SK-N-SH treated with all-trans-retinoic acid at 6 μM for 48 hours (cell line): ENCODE measurements at regions not wholly inside any gene's neighbourhood (a gene's known extent, or its start where the extent isn't known, plus 50 kb on each side); places are given as distances from the start of the nearest gene placed in this dataset.

Experiments
- ATAC-seq: fragments of 200-7000 bp; cut with Tn5 transposase; 3 replicates; pipeline ENCODE4 v1.9.1; 2020; ENCODE audit warnings: mild to moderate bottlenecking, moderate library complexity
- ARNTL ChIP-seq: fragments of 450-650 bp; formaldehyde crosslinking; IDR thresholded peaks from 2 replicates; pipeline ENCODE4 v1.5.0; 2020; ENCODE audit warnings: low read depth, mild to moderate bottlenecking, moderate library complexity, borderline replicate concordance
- BACH2 ChIP-seq: fragments of 250-450 bp; sonication (Bioruptor Pico); IDR thresholded peaks from 2 replicates; pipeline ENCODE4 v1.9.0; 2021; ENCODE audit warnings: mild to moderate bottlenecking, borderline replicate concordance
- CSDC2 ChIP-seq: fragments of 250-450 bp; sonication (Bioruptor Pico); IDR thresholded peaks from 2 replicates; pipeline ENCODE4 v1.5.0; 2020; ENCODE audit warnings: mild to moderate bottlenecking, moderate library complexity
- ESRRG ChIP-seq: fragments of 250-450 bp; sonication (Bioruptor Pico); IDR thresholded peaks from 2 replicates; pipeline ENCODE4 v1.6.1; 2021; ENCODE audit warnings: mild to moderate bottlenecking
- GLIS3 ChIP-seq: fragments of 250-450 bp; sonication (Bioruptor Pico); IDR thresholded peaks from 2 replicates; pipeline ENCODE4 v1.5.0; 2020; ENCODE audit warnings: mild to moderate bottlenecking, moderate library complexity
- ISL1 ChIP-seq: fragments of 250-450 bp; sonication (Bioruptor Pico); IDR thresholded peaks from 2 replicates; pipeline ENCODE4 v2.1.2; 2022; ENCODE audit warnings: mild to moderate bottlenecking, moderate library complexity
- OSR1 ChIP-seq: fragments of 250-450 bp; sonication (Bioruptor Pico); IDR thresholded peaks from 2 replicates; pipeline ENCODE4 v1.8.0; 2022; ENCODE audit warnings: moderate library complexity, mild to moderate bottlenecking, inconsistent platforms
- PPARA ChIP-seq: fragments of 250-450 bp; sonication (Bioruptor Pico); IDR thresholded peaks from 2 replicates; pipeline ENCODE4 v1.5.0; 2020; ENCODE audit warnings: mild to moderate bottlenecking, borderline replicate concordance
- RARB ChIP-seq: fragments of 250-450 bp; sonication (Bioruptor Pico); IDR thresholded peaks from 2 replicates; pipeline ENCODE4 v1.8.0; 2021; ENCODE audit warnings: mild to moderate bottlenecking, moderate library complexity
- SNAI2 ChIP-seq: fragments of 250-450 bp; sonication (Bioruptor Pico); IDR thresholded peaks from 2 replicates; pipeline ENCODE4 v1.5.0; 2020; ENCODE audit warnings: mild to moderate bottlenecking, moderate library complexity
- TCF4 ChIP-seq: fragments of 250-450 bp; sonication (Bioruptor Pico); IDR thresholded peaks from 2 replicates; pipeline ENCODE4 v1.8.0; 2021; ENCODE audit warnings: mild to moderate bottlenecking, moderate library complexity, borderline replicate concordance
- TOX ChIP-seq: fragments of 250-450 bp; sonication (Bioruptor Pico); IDR thresholded peaks from 2 replicates; pipeline ENCODE4 v1.8.0; 2021; ENCODE audit warnings: mild to moderate bottlenecking, moderate library complexity, borderline replicate concordance
- ZC3H10 ChIP-seq: fragments of 250-450 bp; sonication (Bioruptor Pico); IDR thresholded peaks from 2 replicates; pipeline ENCODE4 v1.5.1; 2021; ENCODE audit warnings: mild to moderate bottlenecking, moderate library complexity
- ZFP3 ChIP-seq: fragments of 250-450 bp; sonication (Bioruptor Pico); IDR thresholded peaks from 2 replicates; pipeline ENCODE4 v1.5.0; 2020; ENCODE audit warnings: mild to moderate bottlenecking, moderate library complexity
- ZFP30 ChIP-seq: fragments of 450-650 bp; formaldehyde crosslinking; IDR thresholded peaks from 2 replicates; pipeline ENCODE4 v1.5.0; 2022; ENCODE audit warnings: mild to moderate bottlenecking, moderate library complexity
- ZNF70 ChIP-seq: fragments of 450-650 bp; formaldehyde crosslinking; IDR thresholded peaks from 2 replicates; pipeline ENCODE4 v1.5.0; 2020; ENCODE audit warnings: mild to moderate bottlenecking, moderate library complexity
- ZNF8 ChIP-seq: fragments of 450-650 bp; formaldehyde crosslinking; IDR thresholded peaks from 2 replicates; pipeline ENCODE4 v1.5.0; 2020; ENCODE audit warnings: mild to moderate bottlenecking, moderate library complexity
- TF ChIP-seq, protein P1 (sequence below): fragments of 250-450 bp; sonication (Bioruptor Pico); IDR thresholded peaks from 2 replicates; pipeline ENCODE4 v1.8.0; 2021; ENCODE audit warnings: low read depth, mild to moderate bottlenecking, moderate library complexity, borderline replicate concordance
- TF ChIP-seq, protein P2 (sequence below): fragments of 250-450 bp; sonication (Bioruptor Pico); IDR thresholded peaks from 2 replicates; pipeline ENCODE4 v1.8.0; 2020; ENCODE audit warnings: mild to moderate bottlenecking, moderate library complexity, borderline replicate concordance
- TF ChIP-seq, protein P3 (sequence below): fragments of 250-450 bp; sonication (Bioruptor Pico); IDR thresholded peaks from 2 replicates; pipeline ENCODE4 v1.5.1; 2021; ENCODE audit warnings: mild to moderate bottlenecking, moderate library complexity
- TF ChIP-seq, protein P4 (sequence below): fragments of 250-450 bp; sonication (Bioruptor Pico); IDR thresholded peaks from 2 replicates; pipeline ENCODE4 v1.5.1; 2020; ENCODE audit warnings: low read depth, mild to moderate bottlenecking, moderate library complexity

DNA sequence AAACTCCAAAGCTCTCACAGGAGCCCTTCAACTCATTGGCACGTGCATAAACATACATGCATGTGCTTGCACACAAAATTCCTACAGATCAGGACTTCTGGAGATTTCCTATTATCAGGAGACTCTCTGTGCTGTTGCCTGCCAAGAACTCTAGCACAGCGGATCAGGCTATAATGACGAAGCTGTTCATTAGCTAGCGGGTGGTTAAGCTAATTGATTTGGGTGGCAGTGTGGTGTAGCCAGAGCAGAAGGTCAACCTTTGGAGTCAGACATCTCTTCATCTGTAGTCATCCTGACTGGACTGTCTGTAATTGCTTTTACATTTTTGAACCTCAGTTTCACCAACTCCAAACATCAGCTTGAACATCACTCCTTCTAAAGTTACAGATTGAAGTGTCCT, 69.0 kb downstream of the KIF2B start:
- ATAC-seq = no peak
- no peak for TF ChIP-seq PPARA (CRISPR knock-in tag)
- TF ChIP-seq, protein P1, sequence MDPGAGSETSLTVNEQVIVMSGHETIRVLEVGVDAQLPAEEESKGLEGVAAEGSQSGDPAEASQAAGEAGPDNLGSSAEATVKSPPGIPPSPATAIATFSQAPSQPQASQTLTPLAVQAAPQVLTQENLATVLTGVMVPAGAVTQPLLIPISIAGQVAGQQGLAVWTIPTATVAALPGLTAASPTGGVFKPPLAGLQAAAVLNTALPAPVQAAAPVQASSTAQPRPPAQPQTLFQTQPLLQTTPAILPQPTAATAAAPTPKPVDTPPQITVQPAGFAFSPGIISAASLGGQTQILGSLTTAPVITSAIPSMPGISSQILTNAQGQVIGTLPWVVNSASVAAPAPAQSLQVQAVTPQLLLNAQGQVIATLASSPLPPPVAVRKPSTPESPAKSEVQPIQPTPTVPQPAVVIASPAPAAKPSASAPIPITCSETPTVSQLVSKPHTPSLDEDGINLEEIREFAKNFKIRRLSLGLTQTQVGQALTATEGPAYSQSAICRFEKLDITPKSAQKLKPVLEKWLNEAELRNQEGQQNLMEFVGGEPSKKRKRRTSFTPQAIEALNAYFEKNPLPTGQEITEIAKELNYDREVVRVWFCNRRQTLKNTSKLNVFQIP (CRISPR knock-in tag) = no peak
- no peak for TF ChIP-seq RARB (CRISPR knock-in tag)
- TF ChIP-seq, protein P2, sequence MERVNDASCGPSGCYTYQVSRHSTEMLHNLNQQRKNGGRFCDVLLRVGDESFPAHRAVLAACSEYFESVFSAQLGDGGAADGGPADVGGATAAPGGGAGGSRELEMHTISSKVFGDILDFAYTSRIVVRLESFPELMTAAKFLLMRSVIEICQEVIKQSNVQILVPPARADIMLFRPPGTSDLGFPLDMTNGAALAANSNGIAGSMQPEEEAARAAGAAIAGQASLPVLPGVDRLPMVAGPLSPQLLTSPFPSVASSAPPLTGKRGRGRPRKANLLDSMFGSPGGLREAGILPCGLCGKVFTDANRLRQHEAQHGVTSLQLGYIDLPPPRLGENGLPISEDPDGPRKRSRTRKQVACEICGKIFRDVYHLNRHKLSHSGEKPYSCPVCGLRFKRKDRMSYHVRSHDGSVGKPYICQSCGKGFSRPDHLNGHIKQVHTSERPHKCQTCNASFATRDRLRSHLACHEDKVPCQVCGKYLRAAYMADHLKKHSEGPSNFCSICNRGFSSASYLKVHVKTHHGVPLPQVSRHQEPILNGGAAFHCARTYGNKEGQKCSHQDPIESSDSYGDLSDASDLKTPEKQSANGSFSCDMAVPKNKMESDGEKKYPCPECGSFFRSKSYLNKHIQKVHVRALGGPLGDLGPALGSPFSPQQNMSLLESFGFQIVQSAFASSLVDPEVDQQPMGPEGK (CRISPR knock-in tag) = no peak
- TF ChIP-seq ISL1 = no peak
- TF ChIP-seq ESRRG = no peak
- TF ChIP-seq, protein P3, sequence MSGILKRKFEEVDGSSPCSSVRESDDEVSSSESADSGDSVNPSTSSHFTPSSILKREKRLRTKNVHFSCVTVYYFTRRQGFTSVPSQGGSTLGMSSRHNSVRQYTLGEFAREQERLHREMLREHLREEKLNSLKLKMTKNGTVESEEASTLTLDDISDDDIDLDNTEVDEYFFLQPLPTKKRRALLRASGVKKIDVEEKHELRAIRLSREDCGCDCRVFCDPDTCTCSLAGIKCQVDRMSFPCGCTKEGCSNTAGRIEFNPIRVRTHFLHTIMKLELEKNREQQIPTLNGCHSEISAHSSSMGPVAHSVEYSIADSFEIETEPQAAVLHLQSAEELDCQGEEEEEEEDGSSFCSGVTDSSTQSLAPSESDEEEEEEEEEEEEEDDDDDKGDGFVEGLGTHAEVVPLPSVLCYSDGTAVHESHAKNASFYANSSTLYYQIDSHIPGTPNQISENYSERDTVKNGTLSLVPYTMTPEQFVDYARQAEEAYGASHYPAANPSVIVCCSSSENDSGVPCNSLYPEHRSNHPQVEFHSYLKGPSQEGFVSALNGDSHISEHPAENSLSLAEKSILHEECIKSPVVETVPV (CRISPR knock-in tag) = no peak
- TF ChIP-seq GLIS3 (CRISPR knock-in tag) = no peak
- TF ChIP-seq, all 23 proteins: peak for 0

DNA sequence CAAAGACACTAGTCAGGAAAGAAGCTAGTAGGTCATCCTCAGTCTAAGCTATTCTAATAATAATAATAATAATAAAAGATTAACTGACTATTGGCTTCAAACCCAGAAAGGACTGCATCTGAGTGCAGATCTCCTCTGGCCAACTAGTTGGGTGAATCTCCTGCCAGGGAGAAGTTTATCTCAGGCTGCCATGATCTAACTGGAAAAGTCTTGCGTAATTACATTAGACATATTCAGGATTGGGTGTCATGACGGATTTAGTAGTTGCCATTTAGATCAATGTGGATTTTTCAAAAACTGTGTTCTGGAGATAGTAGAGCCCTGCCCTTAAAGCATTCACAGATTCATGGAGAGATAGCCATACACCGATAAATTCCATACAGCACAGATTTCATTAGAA, 69.5 kb downstream of the KIF2B start:
- no peak for TF ChIP-seq BACH2 (CRISPR knock-in tag)
- no peak for TF ChIP-seq ESRRG
- TF ChIP-seq, protein P4, sequence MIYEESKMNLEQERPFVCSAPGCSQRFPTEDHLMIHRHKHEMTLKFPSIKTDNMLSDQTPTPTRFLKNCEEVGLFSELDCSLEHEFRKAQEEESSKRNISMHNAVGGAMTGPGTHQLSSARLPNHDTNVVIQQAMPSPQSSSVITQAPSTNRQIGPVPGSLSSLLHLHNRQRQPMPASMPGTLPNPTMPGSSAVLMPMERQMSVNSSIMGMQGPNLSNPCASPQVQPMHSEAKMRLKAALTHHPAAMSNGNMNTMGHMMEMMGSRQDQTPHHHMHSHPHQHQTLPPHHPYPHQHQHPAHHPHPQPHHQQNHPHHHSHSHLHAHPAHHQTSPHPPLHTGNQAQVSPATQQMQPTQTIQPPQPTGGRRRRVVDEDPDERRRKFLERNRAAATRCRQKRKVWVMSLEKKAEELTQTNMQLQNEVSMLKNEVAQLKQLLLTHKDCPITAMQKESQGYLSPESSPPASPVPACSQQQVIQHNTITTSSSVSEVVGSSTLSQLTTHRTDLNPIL = no peak
- TF ChIP-seq ZNF8 (CRISPR knock-in tag) = no peak
- TF ChIP-seq ARNTL = no peak
- no peak for TF ChIP-seq PPARA (CRISPR knock-in tag)
- TF ChIP-seq ZNF70 (CRISPR knock-in tag) = no peak
- TF ChIP-seq TOX = no peak
- no peak for TF ChIP-seq ZFP3 (CRISPR knock-in tag)
- TF ChIP-seq, protein P3 (CRISPR knock-in tag) = no peak
- no peak for TF ChIP-seq RARB (CRISPR knock-in tag)
- no peak for TF ChIP-seq ISL1
- TF ChIP-seq, protein P2 (CRISPR knock-in tag) = no peak
- no peak for TF ChIP-seq TCF4
- TF ChIP-seq, protein P1 (CRISPR knock-in tag) = no peak
- no peak for TF ChIP-seq ZC3H10 (CRISPR knock-in tag)
- TF ChIP-seq GLIS3 (CRISPR knock-in tag) = no peak
- no peak for TF ChIP-seq SNAI2 (CRISPR knock-in tag)
- no peak for ATAC-seq

DNA sequence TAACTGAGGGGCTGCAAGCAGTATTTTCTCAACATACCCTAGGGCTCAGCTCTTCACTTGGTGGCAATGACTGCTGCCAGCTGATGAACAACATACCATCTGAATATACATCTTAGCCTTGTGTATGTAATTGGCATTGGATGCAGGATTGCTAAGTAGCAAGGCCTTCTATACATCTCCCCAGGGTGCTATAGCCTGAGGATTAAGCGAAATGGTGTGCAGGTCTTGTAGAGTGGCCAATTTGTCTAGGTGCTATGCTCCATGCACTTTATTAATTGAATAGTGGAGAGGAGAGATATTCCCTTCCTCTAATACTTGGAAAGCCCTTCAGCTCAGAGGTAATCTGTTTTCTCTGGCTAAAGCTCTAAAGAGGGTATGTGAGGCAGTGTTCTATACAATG, 71.9 kb downstream of the KIF2B start:
- no peak for ATAC-seq
- TF ChIP-seq SNAI2 (CRISPR knock-in tag) = no peak
- no peak for TF ChIP-seq ZFP30
- TF ChIP-seq, protein P3 (CRISPR knock-in tag) = no peak
- TF ChIP-seq BACH2 (CRISPR knock-in tag) = no peak
- no peak for TF ChIP-seq ISL1
- no peak for TF ChIP-seq ZNF70 (CRISPR knock-in tag)
- TF ChIP-seq CSDC2 (CRISPR knock-in tag) = no peak
- no peak for TF ChIP-seq RARB (CRISPR knock-in tag)
- TF ChIP-seq ZFP3 (CRISPR knock-in tag) = no peak
- no peak for TF ChIP-seq OSR1 (CRISPR knock-in tag)
- no peak for TF ChIP-seq ZC3H10 (CRISPR knock-in tag)
- TF ChIP-seq, protein P1 (CRISPR knock-in tag) = no peak
- TF ChIP-seq, protein P4 = no peak
